SU-DHL-6 (cell line): ENCODE measurements at regions not wholly inside any gene's neighbourhood (a gene's known extent, or its start where the extent isn't known, plus 50 kb on each side); places are given as distances from the start of the nearest gene placed in this dataset.

Experiments used
- H2AFZ ChIP-seq: fragments of 200-600 bp; sonication (generic); 2 replicates; pipeline ENCODE4 v1.6.1; 2014; ENCODE audit warnings: low read depth, mild to moderate bottlenecking, moderate library complexity, mixed read lengths, antibody characterized with exemption, low read length; ENCODE audit not compliant: severe bottlenecking
- H3F3A ChIP-seq: fragments of 200-600 bp; shearing (Covaris generic); 2 replicates; pipeline ENCODE4 v1.6.0; 2016; ENCODE audit warnings: antibody characterized with exemption, mild to moderate bottlenecking; ENCODE audit not compliant: insufficient read depth
- H3K27ac ChIP-seq: fragments of 200-600 bp; sonication (generic); 2 replicates; pipeline ENCODE4 v1.5.1; 2016; ENCODE audit warnings: low read depth, mild to moderate bottlenecking, low read length, moderate library complexity, mixed read lengths
- H3K27me3 ChIP-seq: fragments of 200-600 bp; sonication (generic), shearing (Covaris generic); 2 replicates; pipeline ENCODE4 v1.6.0; 2014; ENCODE audit warnings: mild to moderate bottlenecking, low read length
- H3K36me3 ChIP-seq: fragments of 200-600 bp; sonication (generic); 2 replicates; pipeline ENCODE4 v1.6.1; 2014; ENCODE audit warnings: mild to moderate bottlenecking, low read length, mixed read lengths
- H3K4me2 ChIP-seq: fragments of 300-600, 200-600 bp; shearing (Covaris generic), sonication (generic); 2 replicates; pipeline ENCODE4 v1.6.0; 2014; ENCODE audit warnings: low read length, low read depth, mild to moderate bottlenecking; ENCODE audit not compliant: poor library complexity, severe bottlenecking
- H3K4me3 ChIP-seq: fragments of 200-600 bp; sonication (generic); 2 replicates; pipeline ENCODE4 v1.5.1; 2014; ENCODE audit warnings: antibody characterized with exemption, low read length, mild to moderate bottlenecking, mixed read lengths; ENCODE audit not compliant: insufficient read depth, poor library complexity, severe bottlenecking
- H3K79me2 ChIP-seq: fragments of 200-600 bp; sonication (generic); 2 replicates; pipeline ENCODE4 v1.6.1; 2014; ENCODE audit warnings: mild to moderate bottlenecking, low read length, moderate library complexity; ENCODE audit not compliant: insufficient read depth
- H3K9ac ChIP-seq: fragments of 200-600 bp; sonication (generic); 2 replicates; pipeline ENCODE4 v1.7.0; 2014; ENCODE audit warnings: mild to moderate bottlenecking, low read length
- H3K9me2 ChIP-seq: fragments of 200-600 bp; sonication (generic); replicated peaks from 2 replicates; pipeline ENCODE4 v1.6.1; 2014; ENCODE audit warnings: low read length; ENCODE audit not compliant: insufficient read depth
- H3K9me3 ChIP-seq: fragments of 200-600 bp; sonication (generic); 2 replicates; pipeline ENCODE4 v1.6.1; 2014; ENCODE audit warnings: low read length, mixed read lengths; ENCODE audit not compliant: insufficient read depth
- H4K20me1 ChIP-seq: fragments of 200-600 bp; sonication (generic); 2 replicates; pipeline ENCODE4 v1.6.1; 2014; ENCODE audit warnings: low read depth, mild to moderate bottlenecking, antibody characterized with exemption, low read length, moderate library complexity, mixed read lengths
- EZH2phosphoT487 ChIP-seq: fragments of 200-600 bp; sonication (generic), shearing (Covaris generic); conservative IDR thresholded peaks from 2 replicates; pipeline ENCODE4 v1.6.1; 2018; ENCODE audit warnings: mild to moderate bottlenecking, antibody characterized with exemption, low read length, moderate library complexity, mixed read lengths
- TF ChIP-seq, protein P1 (sequence below): fragments of 200-600 bp; sonication (generic); IDR thresholded peaks from one replicate; pipeline ENCODE4 v1.5.1; 2017; ENCODE audit warnings: antibody characterized with exemption, mild to moderate bottlenecking, low read length, moderate library complexity; ENCODE audit not compliant: insufficient read depth, poor library complexity, severe bottlenecking

- H3K9ac ChIP-seq: no peak overlapping the region
- no peaks in the 10 kb centered on the region for H3F3A ChIP-seq
- no peaks in the 10 kb centered on the region for H3K36me3 ChIP-seq
- no peaks in the 10 kb centered on the region for H3K27me3 ChIP-seq
- no peaks in the 10 kb centered on the region for H3K9me3 ChIP-seq
- TF ChIP-seq, protein P1, sequence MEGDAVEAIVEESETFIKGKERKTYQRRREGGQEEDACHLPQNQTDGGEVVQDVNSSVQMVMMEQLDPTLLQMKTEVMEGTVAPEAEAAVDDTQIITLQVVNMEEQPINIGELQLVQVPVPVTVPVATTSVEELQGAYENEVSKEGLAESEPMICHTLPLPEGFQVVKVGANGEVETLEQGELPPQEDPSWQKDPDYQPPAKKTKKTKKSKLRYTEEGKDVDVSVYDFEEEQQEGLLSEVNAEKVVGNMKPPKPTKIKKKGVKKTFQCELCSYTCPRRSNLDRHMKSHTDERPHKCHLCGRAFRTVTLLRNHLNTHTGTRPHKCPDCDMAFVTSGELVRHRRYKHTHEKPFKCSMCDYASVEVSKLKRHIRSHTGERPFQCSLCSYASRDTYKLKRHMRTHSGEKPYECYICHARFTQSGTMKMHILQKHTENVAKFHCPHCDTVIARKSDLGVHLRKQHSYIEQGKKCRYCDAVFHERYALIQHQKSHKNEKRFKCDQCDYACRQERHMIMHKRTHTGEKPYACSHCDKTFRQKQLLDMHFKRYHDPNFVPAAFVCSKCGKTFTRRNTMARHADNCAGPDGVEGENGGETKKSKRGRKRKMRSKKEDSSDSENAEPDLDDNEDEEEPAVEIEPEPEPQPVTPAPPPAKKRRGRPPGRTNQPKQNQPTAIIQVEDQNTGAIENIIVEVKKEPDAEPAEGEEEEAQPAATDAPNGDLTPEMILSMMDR: no peak
- TF ChIP-seq EZH2phosphoT487: no peak
- no peak overlapping the region for H3K4me2 ChIP-seq
- H3K4me3 ChIP-seq: no peak overlapping the region
- no peaks in the 10 kb centered on the region for H3K9me2 ChIP-seq
- H3K79me2 ChIP-seq: no peaks in the 10 kb centered on the region
- no peak overlapping the region for H2AFZ ChIP-seq
- H3K27ac ChIP-seq: no peak overlapping the region
- H4K20me1 ChIP-seq: no peaks in the 10 kb centered on the region
Observed at GRCh38 chr1:224859651-224860050, 69.8 kb upstream of the DNAH14 start.

DNA sequence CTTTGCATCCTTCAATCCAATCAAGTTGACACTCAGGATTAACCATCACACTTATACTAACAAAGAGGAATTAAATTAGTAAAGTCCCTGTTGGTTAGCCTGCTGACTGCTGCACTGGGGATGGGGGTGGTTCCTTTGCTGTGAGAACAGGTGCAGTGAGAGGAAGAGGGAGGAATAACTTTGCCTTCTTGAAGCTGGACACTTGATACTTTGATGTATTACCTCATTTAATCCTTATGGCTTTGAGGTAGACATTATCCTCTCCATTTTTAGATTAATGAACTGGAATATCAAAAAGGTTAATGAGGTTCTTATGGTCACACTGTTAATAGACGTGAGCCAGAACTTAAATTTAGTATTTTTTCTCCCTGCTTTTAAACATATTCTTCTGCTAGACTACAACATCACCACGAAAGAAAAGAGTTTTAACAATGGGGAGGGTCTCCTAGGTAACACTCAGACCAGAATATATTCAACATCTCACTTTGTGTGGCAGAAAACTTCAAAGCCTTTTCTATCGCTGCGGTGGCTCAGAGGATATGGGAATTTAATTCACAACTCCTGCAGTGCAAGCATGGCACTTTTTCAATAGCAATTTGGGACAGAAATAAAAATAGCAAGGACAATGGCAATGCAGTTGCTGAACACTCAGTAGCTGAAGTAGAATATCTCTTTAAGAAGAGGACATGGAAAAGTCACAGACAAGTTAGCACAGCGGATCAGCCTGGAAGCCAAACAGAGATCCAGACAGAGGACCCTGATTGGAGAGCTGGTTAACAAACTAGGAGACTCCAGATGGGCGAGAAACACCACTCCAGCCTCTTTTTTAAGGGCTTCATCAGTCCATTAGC lies 68.8 kb upstream of the DNAH14 start:
- Histone ChIP-seq H2AFZ (no peak overlapping the region), H3K36me3 (no peaks in the 10 kb centered on the region)
- TF ChIP-seq, protein P1: no peak
- no peak for TF ChIP-seq EZH2phosphoT487

GRCh38 chr1:224861339-224861716 lies 68.1 kb upstream of the DNAH14 start:
- Histone ChIP-seq H3K36me3 (no peaks in the 10 kb centered on the region), H3F3A (no peaks in the 10 kb centered on the region), H3K27ac (no peak overlapping the region), H3K9ac (no peak overlapping the region), H3K27me3 (no peaks in the 10 kb centered on the region), H3K4me2 (no peak overlapping the region), H3K79me2 (no peaks in the 10 kb centered on the region), H2AFZ (no peak overlapping the region), H3K9me2 (no peaks in the 10 kb centered on the region), H4K20me1 (no peaks in the 10 kb centered on the region), H3K4me3 (no peak overlapping the region), H3K9me3 (no peaks in the 10 kb centered on the region)
- no peak for TF ChIP-seq EZH2phosphoT487
- TF ChIP-seq, protein P1: no peak

More for the DNA sequence above, 68.8 kb upstream of the DNAH14 start:
- no peak overlapping the region for H3K4me2 ChIP-seq
- no peaks in the 10 kb centered on the region for H3F3A ChIP-seq
- H3K79me2 ChIP-seq: no peaks in the 10 kb centered on the region
- no peak overlapping the region for H3K27ac ChIP-seq
- no peak overlapping the region for H3K9ac ChIP-seq
- H3K27me3 ChIP-seq: no peaks in the 10 kb centered on the region
- no peaks in the 10 kb centered on the region for H4K20me1 ChIP-seq
- no peak overlapping the region for H3K4me3 ChIP-seq
- no peaks in the 10 kb centered on the region for H3K9me2 ChIP-seq
- no peaks in the 10 kb centered on the region for H3K9me3 ChIP-seq
